ENCODE measurements at regions not wholly inside any gene's neighbourhood (a gene's known extent, or its start where the extent isn't known, plus 50 kb on each side); places are given as distances from the start of the nearest gene placed in this dataset.
"Not testable (repeated sequence)": the region's sequence is repeated elsewhere in the genome, so short reads cannot be mapped to it uniquely, and the experiment has no call there.

GRCh38 chr10:20535897-20536881 is 360.9 kb downstream of the NEBL start:
- no peak overlapping the region for H3K4me3 ChIP-seq

DNA sequence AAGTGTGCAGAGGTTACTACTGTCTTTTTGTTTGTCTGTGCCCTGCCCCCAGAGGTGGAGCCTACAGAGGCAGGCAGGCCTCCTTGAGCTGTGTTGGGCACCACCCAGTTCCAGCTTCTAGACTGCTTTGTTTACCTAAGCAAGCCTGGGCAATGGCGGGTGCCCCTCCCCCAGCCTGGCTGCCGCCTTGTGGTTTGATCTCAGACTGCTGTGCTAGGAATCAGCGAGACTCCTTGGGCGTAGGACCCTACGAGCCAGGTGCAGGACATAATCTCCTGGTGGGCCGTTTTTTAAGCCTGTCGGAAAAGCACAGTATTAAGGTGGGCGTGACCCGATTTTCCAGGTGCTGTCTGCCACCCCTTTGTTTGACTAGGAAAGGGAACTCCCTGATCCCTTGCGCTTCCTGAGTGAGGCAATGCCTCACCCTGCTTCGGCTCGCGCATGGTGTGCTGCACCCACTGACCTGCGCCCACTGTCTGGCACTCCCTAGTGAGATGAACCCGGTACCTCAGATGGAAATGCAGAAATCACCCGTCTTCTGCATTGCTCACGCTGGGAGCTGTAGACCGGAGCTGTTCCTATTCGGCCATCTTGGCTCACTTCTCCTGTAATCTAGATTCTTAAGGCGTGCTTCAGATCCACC is 365.7 kb downstream of the NEBL start:
- H3K27me3 ChIP-seq; ATAC-seq; H3K4me3 ChIP-seq; H3K27ac ChIP-seq; H3K4me1 ChIP-seq; H3K9me3 ChIP-seq; H3K36me3 ChIP-seq; intact Hi-C loops (cut with DNase I); FAIRE-seq: not testable (repeated sequence)
- 75 to 81% methylated on average over 18 to 19 of the region's 20 CpGs for WGBS, 2 donors
- DNase-seq, result peak in 1 of 6 donors; percentile 16

More at GRCh38 chr10:20535897-20536881, 360.9 kb downstream of the NEBL start:
- Histone ChIP-seq H3K4me1 (no peaks in the 10 kb centered on the region), H3K36me3 (no peaks in the 10 kb centered on the region), H3K27me3 (no peaks in the 10 kb centered on the region), H3K27ac (no peak overlapping the region), H3K9me3 (no peaks in the 10 kb centered on the region)
- 52 to 54% methylated on average over 7 of the region's 7 CpGs for WGBS, 2 donors
- FAIRE-seq (no peak), DNase-seq (no peak), ATAC-seq (no peak)
- intact Hi-C loops (cut with DNase I), result no loop called here
- TF ChIP-seq, protein P1, sequence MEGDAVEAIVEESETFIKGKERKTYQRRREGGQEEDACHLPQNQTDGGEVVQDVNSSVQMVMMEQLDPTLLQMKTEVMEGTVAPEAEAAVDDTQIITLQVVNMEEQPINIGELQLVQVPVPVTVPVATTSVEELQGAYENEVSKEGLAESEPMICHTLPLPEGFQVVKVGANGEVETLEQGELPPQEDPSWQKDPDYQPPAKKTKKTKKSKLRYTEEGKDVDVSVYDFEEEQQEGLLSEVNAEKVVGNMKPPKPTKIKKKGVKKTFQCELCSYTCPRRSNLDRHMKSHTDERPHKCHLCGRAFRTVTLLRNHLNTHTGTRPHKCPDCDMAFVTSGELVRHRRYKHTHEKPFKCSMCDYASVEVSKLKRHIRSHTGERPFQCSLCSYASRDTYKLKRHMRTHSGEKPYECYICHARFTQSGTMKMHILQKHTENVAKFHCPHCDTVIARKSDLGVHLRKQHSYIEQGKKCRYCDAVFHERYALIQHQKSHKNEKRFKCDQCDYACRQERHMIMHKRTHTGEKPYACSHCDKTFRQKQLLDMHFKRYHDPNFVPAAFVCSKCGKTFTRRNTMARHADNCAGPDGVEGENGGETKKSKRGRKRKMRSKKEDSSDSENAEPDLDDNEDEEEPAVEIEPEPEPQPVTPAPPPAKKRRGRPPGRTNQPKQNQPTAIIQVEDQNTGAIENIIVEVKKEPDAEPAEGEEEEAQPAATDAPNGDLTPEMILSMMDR (IDR thresholded peaks at IDR 0.05), result no peak

DNA sequence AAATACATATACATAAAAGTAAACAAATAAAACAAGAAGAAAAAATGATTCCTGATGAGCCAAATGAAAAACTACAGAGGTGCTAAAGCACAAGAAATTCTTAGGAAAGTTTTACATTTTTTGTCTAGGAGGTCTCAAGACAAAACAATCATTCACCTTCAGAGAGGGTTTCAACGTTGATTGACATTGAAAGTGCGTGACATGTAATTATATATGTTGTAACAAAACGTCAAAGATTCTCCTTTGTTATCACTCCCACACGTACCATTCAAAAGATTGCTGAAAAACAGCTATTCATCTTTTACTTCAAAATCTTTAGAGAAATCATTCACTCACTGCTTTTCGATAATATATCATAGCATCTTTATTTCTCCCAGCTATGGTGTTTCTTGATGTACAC is 375.9 kb downstream of the NEBL start:
- intact Hi-C loops (cut with DNase I), result no loop called here

GRCh38 chr10:20515654-20516053 is 381.5 kb downstream of the NEBL start:
- no peaks in the 10 kb centered on the region for H3K36me3 ChIP-seq
- DNase-seq (no peak), FAIRE-seq (no peak), ATAC-seq (no peak)
- WGBS, 2 donors, result 69 to 88% methylated on average over 3 of the region's 3 CpGs
- no peaks in the 10 kb centered on the region for H3K9me3 ChIP-seq
- intact Hi-C loops (cut with DNase I), result no loop called here
- TF ChIP-seq, protein P1 (IDR thresholded peaks at IDR 0.05), result no peak
- H3K27me3 ChIP-seq, result no peaks in the 10 kb centered on the region
- no peak overlapping the region for H3K27ac ChIP-seq
- no peaks in the 10 kb centered on the region for H3K4me1 ChIP-seq
- no peak overlapping the region for H3K4me3 ChIP-seq

More for the DNA sequence above, 375.9 kb downstream of the NEBL start:
- DNase-seq (no peak), FAIRE-seq (no peak), ATAC-seq (no peak)
- Histone ChIP-seq H3K4me1 (no peaks in the 10 kb centered on the region), H3K4me3 (no peak overlapping the region), H3K27me3 (no peaks in the 10 kb centered on the region), H3K36me3 (no peaks in the 10 kb centered on the region), H3K27ac (no peak overlapping the region), H3K9me3 (no peaks in the 10 kb centered on the region)
- 59 to 81% methylated on average over 5 of the region's 5 CpGs for WGBS, 2 donors
- TF ChIP-seq, protein P1 (IDR thresholded peaks at IDR 0.05), result no peak

DNA sequence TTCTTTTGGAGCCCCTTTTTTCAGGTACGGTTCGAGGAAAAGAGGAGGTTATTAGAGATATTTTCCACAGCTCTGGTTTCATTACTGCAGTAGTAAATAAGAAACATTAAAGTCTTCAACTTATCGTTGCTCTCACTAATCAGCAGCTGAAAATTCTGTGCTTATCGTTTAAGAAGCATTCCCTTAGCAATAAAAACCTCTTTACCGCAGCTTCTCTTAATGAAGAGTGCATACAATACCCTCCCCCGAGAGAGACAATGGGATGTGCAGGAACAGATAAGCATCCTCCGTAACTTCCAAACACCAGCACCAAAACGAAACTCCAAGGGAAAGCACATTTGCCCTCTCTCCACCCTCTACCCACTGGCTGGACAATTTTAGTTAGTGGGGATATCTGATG is 384.5 kb downstream of the NEBL start:
- FAIRE-seq (no peak), DNase-seq (no peak), ATAC-seq (no peak)
- WGBS, 2 donors, result 39 to 51% methylated on average over 8 of the region's 8 CpGs
- Histone ChIP-seq H3K4me1 (no peaks in the 10 kb centered on the region), H3K27ac (no peak overlapping the region), H3K36me3 (no peaks in the 10 kb centered on the region), H3K9me3 (no peaks in the 10 kb centered on the region), H3K27me3 (no peaks in the 10 kb centered on the region), H3K4me3 (no peak overlapping the region)
- intact Hi-C loops (cut with DNase I), result no loop called here
- TF ChIP-seq, protein P1 (IDR thresholded peaks at IDR 0.05), result no peak

Data from pancreas (tissue), 10 donors.